ENCODE measurements at regions not wholly inside any gene's neighbourhood (a gene's known extent, or its start where the extent isn't known, plus 50 kb on each side); places are given as distances from the start of the nearest gene placed in this dataset.
"Not testable (repeated sequence)": the region's sequence is repeated elsewhere in the genome, so short reads cannot be mapped to it uniquely, and the experiment has no call there.

DNA sequence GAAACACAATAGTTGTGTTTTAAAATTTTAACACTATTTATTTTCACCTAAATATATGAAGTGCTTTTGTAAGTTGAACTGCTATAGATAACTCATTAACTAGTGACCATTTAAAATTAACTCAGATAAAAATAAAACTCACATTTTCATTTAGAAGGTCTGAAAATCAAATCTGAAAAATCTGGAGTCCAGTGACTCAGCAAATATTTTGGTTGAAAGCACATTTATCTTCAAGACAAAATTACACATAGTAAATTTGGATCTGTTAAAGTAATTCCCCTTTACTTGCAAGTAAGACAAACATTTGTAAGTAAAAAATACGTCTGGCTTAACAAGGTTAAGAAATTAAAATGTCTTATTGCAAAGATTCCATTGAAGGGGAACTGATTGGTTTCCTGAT lies 589.1 kb downstream of the TRIML1 start:
- Histone ChIP-seq H3K36me3 (no peaks in the 10 kb centered on the region), H3K27me3 (no peaks in the 10 kb centered on the region), H3K27ac (no peak overlapping the region), H3K4me3 (no peak overlapping the region), H3K9me3 (no peaks in the 10 kb centered on the region), H3K4me1 (no peaks in the 10 kb centered on the region)
- no peak for DNase-seq
- intact Hi-C loops (cut with DNase I; ENCODE audit: low total_unique reads) = no loop called here
- TF ChIP-seq, protein P1, sequence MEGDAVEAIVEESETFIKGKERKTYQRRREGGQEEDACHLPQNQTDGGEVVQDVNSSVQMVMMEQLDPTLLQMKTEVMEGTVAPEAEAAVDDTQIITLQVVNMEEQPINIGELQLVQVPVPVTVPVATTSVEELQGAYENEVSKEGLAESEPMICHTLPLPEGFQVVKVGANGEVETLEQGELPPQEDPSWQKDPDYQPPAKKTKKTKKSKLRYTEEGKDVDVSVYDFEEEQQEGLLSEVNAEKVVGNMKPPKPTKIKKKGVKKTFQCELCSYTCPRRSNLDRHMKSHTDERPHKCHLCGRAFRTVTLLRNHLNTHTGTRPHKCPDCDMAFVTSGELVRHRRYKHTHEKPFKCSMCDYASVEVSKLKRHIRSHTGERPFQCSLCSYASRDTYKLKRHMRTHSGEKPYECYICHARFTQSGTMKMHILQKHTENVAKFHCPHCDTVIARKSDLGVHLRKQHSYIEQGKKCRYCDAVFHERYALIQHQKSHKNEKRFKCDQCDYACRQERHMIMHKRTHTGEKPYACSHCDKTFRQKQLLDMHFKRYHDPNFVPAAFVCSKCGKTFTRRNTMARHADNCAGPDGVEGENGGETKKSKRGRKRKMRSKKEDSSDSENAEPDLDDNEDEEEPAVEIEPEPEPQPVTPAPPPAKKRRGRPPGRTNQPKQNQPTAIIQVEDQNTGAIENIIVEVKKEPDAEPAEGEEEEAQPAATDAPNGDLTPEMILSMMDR (IDR thresholded peaks at IDR 0.05) = no peak
- TF ChIP-seq POLR2A (IDR thresholded peaks at IDR 0.05) = no peak

DNA sequence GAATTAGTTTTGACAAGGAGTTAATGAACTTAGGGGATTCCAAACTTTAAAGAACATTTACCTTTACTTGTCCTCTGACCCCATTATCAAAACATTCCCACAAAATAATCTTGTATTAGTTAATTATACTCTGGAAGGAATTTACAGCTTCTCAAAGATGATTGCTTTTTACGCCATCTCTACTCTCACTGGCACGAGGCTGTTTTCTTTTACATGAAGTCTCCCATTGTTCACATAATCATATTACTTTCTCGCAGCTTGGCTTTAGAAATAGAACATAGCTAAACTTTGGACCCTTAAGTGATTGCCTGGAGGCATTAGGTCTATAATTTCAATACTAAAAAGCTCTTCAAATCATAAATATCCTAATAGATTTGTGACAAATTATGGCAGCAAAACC lies 592.9 kb downstream of the TRIML1 start:
- Histone ChIP-seq H3K9me3 (no peaks in the 10 kb centered on the region), H3K4me3 (no peak overlapping the region), H3K27me3 (no peaks in the 10 kb centered on the region), H3K4me1 (no peaks in the 10 kb centered on the region), H3K27ac (no peak overlapping the region), H3K36me3 (no peaks in the 10 kb centered on the region)
- no peak for DNase-seq
- intact Hi-C loops (cut with DNase I; ENCODE audit: low total_unique reads) = no loop called here
- TF ChIP-seq, protein P1 (IDR thresholded peaks at IDR 0.05) = no peak
- no peak for TF ChIP-seq POLR2A (IDR thresholded peaks at IDR 0.05)

GRCh38 chr4:188735082-188735481 lies 595.8 kb downstream of the TRIML1 start:
- Histone ChIP-seq H3K27me3 (no peaks in the 10 kb centered on the region), H3K4me3 (no peak overlapping the region), H3K36me3 (no peaks in the 10 kb centered on the region), H3K4me1 (no peaks in the 10 kb centered on the region), H3K27ac (no peak overlapping the region), H3K9me3 (no peaks in the 10 kb centered on the region)
- intact Hi-C loops (cut with DNase I; ENCODE audit: low total_unique reads) = no loop called here
- TF ChIP-seq, protein P1 (IDR thresholded peaks at IDR 0.05) = no peak
- TF ChIP-seq POLR2A (IDR thresholded peaks at IDR 0.05) = no peak
- no peak for DNase-seq

DNA sequence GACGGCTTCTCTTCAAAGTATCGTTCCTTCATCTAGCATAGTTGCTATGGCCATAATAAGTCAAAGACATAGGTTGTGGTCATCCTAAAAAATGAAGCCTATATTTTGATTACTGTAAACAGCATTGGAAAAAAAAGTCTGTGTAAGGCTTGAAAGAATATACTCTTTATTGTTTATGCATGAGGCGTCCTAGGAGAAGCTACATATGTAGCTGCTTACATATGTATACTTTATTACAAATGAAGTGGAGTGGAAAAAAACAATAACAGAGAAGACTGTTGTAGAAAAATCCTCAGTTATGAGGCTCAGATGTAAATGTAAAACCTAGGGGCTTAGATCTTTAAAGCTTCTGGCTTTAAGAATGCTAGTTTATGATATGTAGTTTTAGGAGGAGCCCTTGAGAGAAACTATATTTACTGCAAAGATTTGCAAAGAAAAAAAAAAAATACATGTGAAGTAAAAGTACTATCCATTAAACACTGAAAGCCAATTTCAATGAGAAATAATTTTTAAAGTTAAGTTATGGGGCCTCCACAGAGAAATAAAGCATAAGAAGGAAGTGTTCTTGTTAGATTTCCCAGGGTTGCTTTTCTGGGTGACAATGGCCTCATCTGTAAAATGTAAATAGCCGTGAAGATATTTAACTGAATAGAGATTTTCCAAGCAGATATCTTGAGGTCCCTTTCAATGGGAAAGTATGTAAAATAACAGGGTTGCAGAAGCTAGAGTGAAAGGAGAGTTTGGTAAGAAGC lies 598.2 kb downstream of the TRIML1 start:
- H3K27ac ChIP-seq = no peak overlapping the region
- H3K36me3 ChIP-seq = no peaks in the 10 kb centered on the region
- H3K4me1 ChIP-seq = no peaks in the 10 kb centered on the region
- TF ChIP-seq POLR2A (IDR thresholded peaks at IDR 0.05) = no peak
- TF ChIP-seq, protein P1 (IDR thresholded peaks at IDR 0.05) = no peak
- no peaks in the 10 kb centered on the region for H3K27me3 ChIP-seq
- DNase-seq = no peak
- H3K4me3 ChIP-seq = no peak overlapping the region
- intact Hi-C loops (cut with DNase I; ENCODE audit: low total_unique reads) = no loop called here
- no peaks in the 10 kb centered on the region for H3K9me3 ChIP-seq

DNA sequence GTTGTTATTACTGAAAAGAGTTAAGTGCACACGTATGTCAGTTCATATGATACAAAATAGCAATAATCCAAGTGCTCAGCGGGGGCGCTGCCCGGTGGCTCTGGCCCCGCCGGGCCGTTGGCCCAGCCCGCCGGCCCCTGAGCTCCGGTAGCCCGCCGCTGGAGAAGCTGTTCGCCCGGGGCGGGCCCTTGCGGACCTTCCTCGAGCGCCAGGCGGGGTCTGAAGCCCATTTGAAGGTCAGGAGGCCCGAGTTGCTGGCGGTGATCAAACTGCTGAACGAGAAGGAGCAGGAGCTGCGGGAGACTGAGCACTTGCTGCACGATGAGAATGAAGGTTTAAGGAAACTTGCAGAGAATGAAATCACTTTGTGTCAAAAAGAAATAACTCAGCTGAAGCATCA lies 599.0 kb downstream of the TRIML1 start:
- H3K4me1 ChIP-seq; H3K27me3 ChIP-seq; intact Hi-C loops (cut with DNase I; ENCODE audit: low total_unique reads); H3K36me3 ChIP-seq; DNase-seq; H3K9me3 ChIP-seq; H3K27ac ChIP-seq: not testable (repeated sequence)
- H3K4me3 ChIP-seq = peak overlapping the region in 1 of 2 donors; percentile 22

DNA sequence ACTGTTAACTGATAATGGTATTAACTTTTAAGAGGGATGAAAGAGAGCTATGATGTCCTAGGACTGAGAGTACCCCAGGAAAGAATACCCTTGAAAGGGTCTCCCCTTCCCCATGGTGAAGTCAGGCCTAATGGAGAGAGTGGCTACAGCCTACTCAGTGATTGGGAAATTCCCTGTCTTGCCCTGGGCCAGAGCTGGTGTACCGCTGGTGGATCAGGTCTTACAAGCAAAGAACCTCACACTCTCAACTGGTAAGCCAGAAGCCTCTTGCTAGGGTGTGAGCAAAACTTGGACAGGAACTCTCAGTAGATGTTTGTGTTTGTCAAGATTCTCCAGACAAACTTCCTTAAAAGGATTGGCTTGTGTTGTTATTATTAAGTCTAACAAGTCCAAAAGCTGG lies 600.9 kb downstream of the TRIML1 start:
- H3K27me3 ChIP-seq; DNase-seq; H3K27ac ChIP-seq; H3K4me3 ChIP-seq; intact Hi-C loops (cut with DNase I; ENCODE audit: low total_unique reads); H3K9me3 ChIP-seq; H3K4me1 ChIP-seq; H3K36me3 ChIP-seq: not testable (repeated sequence)

GRCh38 chr4:188740791-188741190 lies 601.5 kb downstream of the TRIML1 start:
- H3K36me3 ChIP-seq; H3K27me3 ChIP-seq; DNase-seq; intact Hi-C loops (cut with DNase I; ENCODE audit: low total_unique reads); H3K9me3 ChIP-seq; H3K4me1 ChIP-seq; H3K27ac ChIP-seq; H3K4me3 ChIP-seq: not testable (repeated sequence)
